Endothelial cell of umbilical vein (primary cell): ENCODE measurements at regions not wholly inside any gene's neighbourhood (a gene's known extent, or its start where the extent isn't known, plus 50 kb on each side); places are given as distances from the start of the nearest gene placed in this dataset.

ENCODE experiments used
- BruUV-seq: library from RNA; stranded (reverse); fragments of 400-500 nt; replicated peaks from 2 replicates; lab custom pipeline; 2021; lab: Mats Ljungman, UMichigan
- CTCF ChIA-PET: fragments of 300-600, 350-600 bp; sonication (Branson Sonifier 250); formaldehyde crosslinking; loops from one replicate; lab custom pipeline; 2021; ENCODE audit warnings: antibody characterized with exemption, inconsistent platforms; lab: Charles Lee
- POLR2A ChIA-PET: fragments of 300-600, 350-600 bp; sonication (Branson Sonifier 250); formaldehyde crosslinking; loops from one replicate; lab custom pipeline; 2021; ENCODE audit warnings: antibody characterized with exemption, inconsistent platforms; lab: Charles Lee
- DNase-seq: peaks from one replicate; pipeline ENCODE4 v3.0.0-alpha.2; 2011; ENCODE audit warnings: low read depth, low spot score
- FAIRE-seq: peaks from 2 replicates; lab custom pipeline; 2011; peaks lifted over from hg19 to GRCh38; lab: Jason Lieb, UNC
- H2AFZ ChIP-seq: 2 replicates; pipeline ENCODE4 v1.6.0; 2012; ENCODE audit warnings: low read depth, low read length, control low read depth, inconsistent platforms
- H3K27ac ChIP-seq: 2 replicates; pipeline ENCODE4 v1.5.1; 2011; ENCODE audit warnings: low read depth, mild to moderate bottlenecking, control low read depth, low read length, moderate library complexity; ENCODE audit not compliant: insufficient read depth
- H3K27me3 ChIP-seq, 2 experiments: 2 replicates each; pipeline versions ENCODE4 v1.6.0 to v1.6.1; 2011; ENCODE audit warnings: low read length in 2 of 2, mixed read lengths in 1 of 2; ENCODE audit not compliant: control insufficient read depth in 2 of 2, insufficient read depth in 2 of 2
- H3K36me3 ChIP-seq, 2 experiments: 2 replicates in 1 of 2; 3 replicates in 1 of 2; pipeline ENCODE4 v1.5.1; 2011; ENCODE audit warnings: low read length in 2 of 2, mild to moderate bottlenecking in 1 of 2, moderate library complexity in 1 of 2; ENCODE audit not compliant: control insufficient read depth in 2 of 2, insufficient read depth in 2 of 2; ENCODE audit errors: extremely low read depth in 1 of 2
- H3K4me1 ChIP-seq: 3 replicates; pipeline ENCODE4 v1.5.1; 2011; ENCODE audit warnings: mild to moderate bottlenecking, low read length; ENCODE audit not compliant: control insufficient read depth, insufficient read depth; ENCODE audit errors: extremely low read depth
- H3K4me2 ChIP-seq: 2 replicates; pipeline ENCODE4 v1.6.1; 2011; ENCODE audit warnings: low read length, control low read depth, mixed read lengths; ENCODE audit not compliant: insufficient read depth
- H3K4me3 ChIP-seq, 3 experiments: fragments of 200-600 bp in 1 of 3; sonication (generic), shearing (Covaris generic) in 1 of 3; replicated peaks in 1 of 3; 2 replicates each; pipeline ENCODE4 v1.5.1; 2011 to 2016; ENCODE audit warnings: control low read depth in 3 of 3, low read length in 3 of 3, mild to moderate bottlenecking in 2 of 3, inconsistent platforms in 1 of 3, low read depth in 1 of 3, moderate library complexity in 1 of 3; ENCODE audit not compliant: insufficient read depth in 1 of 3
- H3K79me2 ChIP-seq: 2 replicates; pipeline ENCODE4 v1.6.0; 2012; ENCODE audit warnings: low read length, inconsistent platforms; ENCODE audit not compliant: control insufficient read depth, insufficient read depth
- H3K9ac ChIP-seq: replicated peaks from 2 replicates; pipeline ENCODE3; 2011; ENCODE audit warnings: low read length, control low read depth; ENCODE audit not compliant: insufficient read depth; ENCODE audit errors: extremely low read depth
- H3K9me1 ChIP-seq: replicated peaks from 3 replicates; pipeline ENCODE4 v1.6.0; 2011; ENCODE audit warnings: mild to moderate bottlenecking, low read length; ENCODE audit not compliant: control insufficient read depth, insufficient read depth; ENCODE audit errors: extremely low read depth
- H3K9me3 ChIP-seq: replicated peaks from 2 replicates; pipeline ENCODE4 v1.5.1; 2012; ENCODE audit warnings: low read length, inconsistent platforms; ENCODE audit not compliant: control insufficient read depth, insufficient read depth
- H4K20me1 ChIP-seq: replicated peaks from 2 replicates; pipeline ENCODE3; 2011; ENCODE audit warnings: mild to moderate bottlenecking, low read length; ENCODE audit not compliant: control insufficient read depth, insufficient read depth; ENCODE audit errors: extremely low read depth
- CTCF ChIP-seq, 2 donors: IDR thresholded peaks; 1 replicate in 1 of 2; 2 replicates in 1 of 2; pipeline ENCODE4 v1.5.1; 2011; ENCODE audit warnings: low read length in 2 of 2, mild to moderate bottlenecking in 2 of 2, moderate library complexity in 2 of 2, control low read depth in 1 of 2, inconsistent platforms in 1 of 2, low read depth in 1 of 2; ENCODE audit not compliant: insufficient read depth in 1 of 2; ENCODE audit errors: extremely low read depth in 1 of 2
- EZH2 ChIP-seq: IDR thresholded peaks from 2 replicates; pipeline ENCODE4 v1.6.1; 2012; ENCODE audit warnings: borderline replicate concordance, low read depth, mild to moderate bottlenecking, moderate library complexity, low read length, inconsistent platforms; ENCODE audit not compliant: severe bottlenecking
- FOS ChIP-seq: IDR thresholded peaks from 2 replicates; pipeline ENCODE4 v1.6.1; 2011; ENCODE audit warnings: mild to moderate bottlenecking, low read length, moderate library complexity, borderline replicate concordance; ENCODE audit not compliant: insufficient read depth
- GATA2 ChIP-seq: IDR thresholded peaks from 2 replicates; pipeline ENCODE4 v1.7.0; 2011; ENCODE audit warnings: low read depth, mild to moderate bottlenecking, moderate library complexity, mixed read lengths, low read length; ENCODE audit not compliant: insufficient read length, insufficient read depth
- JUN ChIP-seq: IDR thresholded peaks from 2 replicates; pipeline ENCODE4 v1.6.1; 2011; ENCODE audit warnings: borderline replicate concordance, low read depth; ENCODE audit not compliant: insufficient read length, insufficient read depth
- MAX ChIP-seq: IDR thresholded peaks from 2 replicates; pipeline ENCODE4 v1.6.1; 2011; ENCODE audit not compliant: insufficient read depth, insufficient read length
- MYC ChIP-seq: IDR thresholded peaks from one replicate; pipeline ENCODE4 v1.6.1; 2011; ENCODE audit warnings: mild to moderate bottlenecking, low read depth, low read length
- POLR2A ChIP-seq: IDR thresholded peaks from 2 replicates; pipeline ENCODE4 v1.6.1; 2012; ENCODE audit warnings: low read depth, mild to moderate bottlenecking, control low read depth, low read length
- POLR2AphosphoS5 ChIP-seq: IDR thresholded peaks from 2 replicates; pipeline ENCODE4 v1.6.1; 2012; ENCODE audit warnings: low read depth, mild to moderate bottlenecking, control low read depth, low read length, moderate library complexity; ENCODE audit not compliant: insufficient read depth
- dilution Hi-C: fragments of 300-500 bp; cut with MboI; formaldehyde crosslinking; loops from one replicate; pipeline ENCODE4 v1.15.0; 2019; ENCODE audit warnings: low sequenced_read_pairs; ENCODE audit not compliant: extremely low pct_ligation_motif_present
- intact Hi-C: fragments of 100-400 bp; cut with micrococcal nuclease; formaldehyde crosslinking; loops from one replicate; pipeline ENCODE4 v1.10.0; 2022

- Histone ChIP-seq H3K79me2 (no peaks in the 10 kb centered on the region), H3K9me1 (no peaks in the 10 kb centered on the region), H3K4me1 (no peaks in the 10 kb centered on the region), H3K4me2 (no peak overlapping the region), H4K20me1 (no peaks in the 10 kb centered on the region), H2AFZ (no peak overlapping the region), H3K4me3 (no peak overlapping the region), H3K27ac (no peak overlapping the region), H3K27me3 (no peaks in the 10 kb centered on the region), H3K9me3 (no peaks in the 10 kb centered on the region), H3K9ac (no peak overlapping the region), H3K36me3 (no peaks in the 10 kb centered on the region)
- no TSS peak for BruUV-seq
- intact Hi-C loops: no loop called here
- dilution Hi-C loops: no loop called here
- TF ChIP-seq FOS (no peak), MYC (no peak), MAX (no peak), JUN (no peak), POLR2A (no peak), POLR2AphosphoS5 (no peak), GATA2 (no peak), EZH2 (no peak), CTCF (IDR thresholded peaks at IDR 0.05; ENCODE audit: extremely low read depth in 1 of 2, insufficient read depth in 1 of 2, low read depth in 1 of 2, low read length in 2 of 2) (no peak)
- ChIA-PET POLR2A (no interaction called here), CTCF (no interaction called here)
- FAIRE-seq (no peak), DNase-seq (peak; percentile 58)
These were observed 845.4 kb upstream of the CXADR start for GRCh38 chr21:16667395-16667794.
